Activated CD4-positive, alpha-beta T cell treated with anti-CD3 and anti-CD28 coated beads for 36 hours (primary cell): ENCODE measurements at regions not wholly inside any gene's neighbourhood (a gene's known extent, or its start where the extent isn't known, plus 50 kb on each side); places are given as distances from the start of the nearest gene placed in this dataset.
"Not testable (repeated sequence)": the region's sequence is repeated elsewhere in the genome, so short reads cannot be mapped to it uniquely, and the experiment has no call there.

Experiments used
- ATAC-seq: fragments of 200-7000 bp; cut with Tn5 transposase; one replicate; pipeline ENCODE4 v1.10.0; 2021; ENCODE audit warnings: mild to moderate bottlenecking, moderate library complexity
- CTCF ChIA-PET: fragments of 350-600 bp; sonication (Branson Sonifier 250); formaldehyde crosslinking; loops from one replicate; lab custom pipeline; 2021; ENCODE audit warnings: antibody characterized with exemption; lab: Charles Lee
- POLR2A ChIA-PET: fragments of 350-600 bp; sonication (Branson Sonifier 250); formaldehyde crosslinking; loops from one replicate; lab custom pipeline; 2021; ENCODE audit warnings: antibody characterized with exemption, inconsistent platforms; lab: Charles Lee
- DNase-seq: peaks from one replicate; pipeline ENCODE4 v3.0.0-alpha.2; 2020
- H3K27ac Mint-ChIP-seq: one replicate; pipeline ENCODE4 v1.8.0; 2021; ENCODE audit warnings: mixed read lengths
- H3K27me3 Mint-ChIP-seq: one replicate; pipeline ENCODE4 v1.8.0; 2021; ENCODE audit warnings: mixed read lengths
- H3K36me3 Mint-ChIP-seq: one replicate; pipeline ENCODE4 v1.8.0; 2021; ENCODE audit warnings: low read depth, mixed read lengths
- H3K4me1 Mint-ChIP-seq: one replicate; pipeline ENCODE4 v1.8.0; 2021; ENCODE audit warnings: mixed read lengths
- H3K4me3 Mint-ChIP-seq: one replicate; pipeline ENCODE4 v1.8.0; 2021; ENCODE audit warnings: mild to moderate bottlenecking, moderate library complexity, mixed read lengths
- H3K9me3 Mint-ChIP-seq: one replicate; pipeline ENCODE4 v1.8.0; 2021; ENCODE audit warnings: low read depth, mixed read lengths
- intact Hi-C, 2 experiments: fragments of 100-400 bp; cut with DNase I in 1 of 2; cut with micrococcal nuclease in 1 of 2; formaldehyde crosslinking; loops; one replicate each; pipeline versions ENCODE4 v1.14.2 to v1.15.1; 2022 to 2024; cut with DNase I, micrococcal nuclease

DNA sequence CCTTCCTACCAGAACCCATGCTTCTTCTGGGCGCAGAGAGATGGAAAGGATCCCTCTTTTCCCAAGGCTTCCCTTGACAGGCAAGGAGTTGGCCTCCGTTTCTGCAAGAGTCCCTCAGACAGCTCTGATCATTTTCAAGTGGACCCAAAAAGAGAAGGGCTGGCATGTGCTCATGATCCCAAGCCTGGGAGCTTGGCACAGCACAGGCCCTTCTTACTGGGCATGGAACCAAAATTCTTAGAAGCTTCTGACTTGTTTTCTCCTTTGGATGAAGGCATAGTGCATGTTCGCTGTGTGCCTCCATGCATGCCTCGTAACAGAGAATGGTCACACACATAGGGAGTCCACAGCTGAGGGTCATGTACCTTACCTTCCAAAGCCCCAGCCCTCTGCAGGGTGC is 449.6 kb downstream of the MIAT start:
- no peak for ATAC-seq
- DNase-seq, result no peak
- no peak overlapping the region for H3K4me3 Mint-ChIP-seq
- intact Hi-C loops, result no loop called here
- POLR2A ChIA-PET, result no interaction called here
- CTCF ChIA-PET, result interaction anchor here (0.5 to 0.6 kb wide), 2 partner anchors 187 to 190 kb away, joined by 4 read pairs; no protein-coding TSS in a partner anchor
- H3K4me1 Mint-ChIP-seq, result no peaks in the 10 kb centered on the region
- H3K27me3 Mint-ChIP-seq, result peaks cover 18% of the 10 kb centered on the region
- no peak overlapping the region for H3K27ac Mint-ChIP-seq
- no peaks in the 10 kb centered on the region for H3K36me3 Mint-ChIP-seq
- peaks cover 3% of the 10 kb centered on the region for H3K9me3 Mint-ChIP-seq

DNA sequence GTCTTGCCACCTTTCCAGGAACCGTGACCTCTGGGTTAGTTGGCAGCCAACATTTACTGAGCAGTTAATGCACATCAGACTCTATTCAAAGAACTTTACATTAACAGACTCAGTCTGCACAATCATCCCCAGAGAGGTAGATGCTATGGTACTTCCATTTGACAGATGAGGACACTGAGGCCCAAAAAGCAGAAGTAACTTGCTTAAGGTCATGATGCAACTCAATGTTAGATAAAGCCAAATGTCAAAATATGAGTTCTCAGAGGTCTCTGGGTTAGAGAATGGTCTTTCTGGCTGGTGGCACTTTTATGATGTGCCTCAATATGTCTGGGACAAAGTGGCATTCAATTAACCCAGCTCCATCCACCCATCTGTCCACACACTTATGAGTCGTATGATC is 450.0 kb downstream of the MIAT start:
- no peak for DNase-seq
- POLR2A ChIA-PET, result no interaction called here
- no peak overlapping the region for H3K4me3 Mint-ChIP-seq

DNA sequence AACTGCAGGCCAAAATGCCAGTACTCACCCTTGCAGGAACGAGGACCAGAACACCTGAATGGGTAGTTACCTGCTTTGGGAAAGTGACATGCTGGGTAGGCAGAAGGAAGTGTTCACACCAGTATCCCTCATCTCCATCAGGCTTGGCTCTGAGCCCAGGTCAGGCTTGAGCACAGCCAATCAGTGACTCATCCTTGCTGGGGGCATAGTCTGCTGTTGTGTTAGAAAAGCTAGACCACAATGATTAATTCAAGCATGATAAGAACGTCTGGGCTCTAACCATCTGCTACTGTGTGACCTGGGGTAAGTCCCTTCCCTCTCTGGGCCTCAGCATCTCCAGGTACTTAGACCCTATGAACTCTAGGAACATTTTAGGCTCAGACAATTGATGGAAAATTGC is 450.4 kb downstream of the MIAT start:
- no peaks in the 10 kb centered on the region for H3K4me1 Mint-ChIP-seq
- ChIA-PET CTCF (no interaction called here), POLR2A (no interaction called here)
- H3K27me3 Mint-ChIP-seq, result peaks cover 14% of the 10 kb centered on the region
- H3K36me3 Mint-ChIP-seq, result no peaks in the 10 kb centered on the region
- H3K27ac Mint-ChIP-seq, result no peak overlapping the region
- no peak overlapping the region for H3K4me3 Mint-ChIP-seq
- ATAC-seq (no peak), DNase-seq (no peak)
- H3K9me3 Mint-ChIP-seq, result peaks cover 3% of the 10 kb centered on the region
- intact Hi-C loops, result no loop called here

More for the DNA sequence above, 450.0 kb downstream of the MIAT start:
- Mint-ChIP-seq H3K27ac (no peak overlapping the region), H3K4me1 (no peaks in the 10 kb centered on the region), H3K36me3 (no peaks in the 10 kb centered on the region), H3K27me3 (peaks cover 19% of the 10 kb centered on the region), H3K9me3 (peaks cover 3% of the 10 kb centered on the region)
- ATAC-seq, result no peak
- CTCF ChIA-PET, result no interaction called here
- intact Hi-C loops, result no loop called here

DNA sequence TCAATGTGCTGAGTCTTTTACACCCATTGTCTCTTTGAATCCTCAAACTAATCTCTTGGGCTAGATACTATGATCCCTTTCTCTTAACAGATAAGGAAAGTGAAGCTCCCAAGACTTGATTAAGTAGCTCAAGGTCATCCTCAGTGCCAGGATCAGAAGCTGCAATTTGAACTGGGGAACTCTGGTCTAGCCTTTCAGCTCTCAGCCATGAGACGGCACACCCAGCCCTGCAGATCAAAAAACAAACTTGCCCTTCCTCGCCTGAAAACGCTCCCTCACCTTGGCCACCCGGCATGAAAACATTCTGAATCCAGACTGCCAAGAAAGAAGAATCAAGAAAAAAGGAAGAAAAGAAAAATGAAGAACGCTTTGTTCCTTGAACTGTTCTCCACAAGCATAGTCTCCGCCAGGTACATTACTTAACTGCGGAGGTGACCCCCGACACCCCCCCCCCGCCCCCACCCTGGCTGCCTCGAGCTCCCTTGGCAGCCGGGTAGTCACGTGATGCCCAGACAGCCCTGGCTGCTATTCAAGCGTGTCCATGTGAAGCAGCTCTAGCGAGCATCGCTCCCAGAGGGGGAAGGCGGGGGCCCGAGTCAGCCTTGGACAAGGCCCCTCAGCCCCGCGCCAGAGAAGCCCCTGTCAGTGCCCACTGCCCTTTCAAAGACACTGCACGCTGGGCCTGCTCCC is 451.2 kb downstream of the MIAT start:
- H3K9me3 Mint-ChIP-seq, result peaks cover 3% of the 10 kb centered on the region
- no peak overlapping the region for H3K27ac Mint-ChIP-seq
- DNase-seq, result no peak
- no peak for ATAC-seq
- intact Hi-C loops, result no loop called here
- CTCF ChIA-PET, result no interaction called here
- no peak overlapping the region for H3K4me3 Mint-ChIP-seq
- POLR2A ChIA-PET, result no interaction called here
- H3K36me3 Mint-ChIP-seq, result no peaks in the 10 kb centered on the region
- H3K27me3 Mint-ChIP-seq, result peaks cover 18% of the 10 kb centered on the region
- no peaks in the 10 kb centered on the region for H3K4me1 Mint-ChIP-seq

DNA sequence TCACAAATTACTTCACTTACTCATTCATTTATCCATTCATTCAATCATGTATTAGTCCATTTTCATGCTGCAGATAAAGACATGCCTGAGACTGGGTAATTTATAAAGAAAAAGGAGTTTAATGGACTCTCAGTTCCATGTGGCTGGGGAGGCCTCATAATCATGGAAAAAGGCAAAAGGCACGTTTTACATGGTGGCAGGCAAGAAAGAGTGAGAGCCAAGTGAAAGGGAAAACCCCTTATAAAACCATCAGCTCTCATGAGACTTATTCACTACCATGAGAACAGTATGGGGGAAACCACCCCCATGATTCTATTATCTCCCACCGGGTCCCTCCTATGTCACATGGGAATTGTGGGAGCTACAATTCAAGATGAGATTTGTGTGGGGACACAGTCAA is 452.0 kb downstream of the MIAT start:
- POLR2A ChIA-PET, H3K4me1 Mint-ChIP-seq, DNase-seq, ATAC-seq, H3K36me3 Mint-ChIP-seq, intact Hi-C loops, H3K9me3 Mint-ChIP-seq, H3K27ac Mint-ChIP-seq, CTCF ChIA-PET, H3K4me3 Mint-ChIP-seq: not testable (repeated sequence)
- H3K27me3 Mint-ChIP-seq, result peaks cover 19% of the 10 kb centered on the region

DNA sequence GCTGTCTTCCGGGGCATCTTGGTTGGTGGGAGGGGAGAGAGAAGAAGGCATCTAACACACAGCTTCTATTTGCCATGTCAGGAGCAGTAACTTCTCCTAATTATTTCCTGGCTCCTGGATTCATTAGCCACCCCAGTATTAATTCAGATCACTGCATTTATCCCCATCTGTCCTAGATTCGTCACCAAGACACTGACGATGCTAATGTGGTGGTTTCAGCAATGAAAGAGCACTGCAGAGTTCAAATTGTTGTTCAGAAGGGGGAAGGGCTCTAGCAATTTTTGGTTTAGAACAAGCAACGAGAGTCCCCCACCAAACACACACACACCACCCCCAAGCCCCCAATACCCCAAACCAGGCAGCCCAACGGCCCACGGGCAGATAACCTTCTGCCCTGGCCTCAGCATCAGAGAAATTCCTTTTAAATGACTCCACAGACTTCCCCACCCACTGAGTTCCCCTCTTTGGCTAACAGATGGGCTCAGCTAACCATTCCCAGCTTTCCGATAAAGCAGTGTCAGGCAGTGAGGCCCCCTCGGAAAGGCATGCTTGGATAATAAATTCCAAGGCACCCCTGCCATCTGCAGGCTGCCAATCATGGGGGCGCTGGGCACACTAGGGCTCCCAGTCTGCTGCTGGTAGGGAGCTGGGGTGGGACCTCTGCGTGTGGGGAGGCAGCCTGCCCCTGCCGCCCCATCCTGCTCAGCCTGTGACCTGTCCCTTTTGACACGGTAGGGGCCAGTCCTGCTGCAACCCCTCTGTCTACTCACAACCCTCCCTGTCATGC is 453.5 kb downstream of the MIAT start:
- H3K36me3 Mint-ChIP-seq, result no peaks in the 10 kb centered on the region
- CTCF ChIA-PET, result no interaction called here
- ATAC-seq (no peak), DNase-seq (no peak)
- POLR2A ChIA-PET, result no interaction called here
- H3K27ac Mint-ChIP-seq, result no peak overlapping the region
- H3K4me1 Mint-ChIP-seq, result no peaks in the 10 kb centered on the region
- peaks cover 3% of the 10 kb centered on the region for H3K9me3 Mint-ChIP-seq
- no peak overlapping the region for H3K4me3 Mint-ChIP-seq
- peaks cover 16% of the 10 kb centered on the region for H3K27me3 Mint-ChIP-seq
- intact Hi-C loops, result no loop called here

DNA sequence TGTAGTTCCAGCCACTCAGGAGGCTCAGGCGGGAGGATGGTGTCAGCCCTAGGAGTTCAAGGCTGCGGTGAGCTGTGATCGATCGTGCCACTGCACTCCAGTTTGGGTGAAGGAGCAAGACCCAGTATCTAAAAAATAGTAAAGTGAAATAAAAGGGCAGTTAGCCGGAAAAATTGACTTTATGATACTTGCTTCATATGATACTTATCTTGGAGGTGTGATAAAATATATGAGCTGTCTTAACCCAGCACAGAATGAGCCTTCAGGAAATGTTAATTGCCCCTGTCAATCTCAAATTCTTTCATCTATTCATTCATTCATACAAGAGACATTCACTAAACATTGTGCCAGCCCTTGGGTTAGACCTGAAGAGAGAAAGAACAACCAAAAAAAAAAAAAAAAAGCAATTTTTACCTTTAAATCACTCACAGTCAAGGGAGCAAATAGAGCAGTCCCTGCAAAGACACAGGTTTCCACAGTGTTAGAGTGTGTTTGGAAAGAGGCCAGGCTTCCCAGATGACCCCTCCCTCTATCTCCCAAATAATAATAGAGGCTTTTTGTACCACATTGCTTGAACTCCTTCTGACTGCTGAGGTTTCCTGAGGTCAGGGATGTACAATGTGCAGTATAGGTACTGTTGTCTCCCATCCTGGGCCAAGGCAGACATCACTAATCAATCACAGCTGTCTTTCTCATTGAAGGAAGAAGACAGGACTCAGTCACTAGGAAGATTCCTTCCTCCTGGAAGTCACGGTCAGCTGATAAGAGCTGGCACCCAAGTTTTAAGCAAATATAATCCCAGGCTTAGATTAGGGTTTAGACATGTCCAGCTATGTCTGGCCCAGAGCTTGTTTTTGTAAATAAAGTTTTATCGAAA is 454.6 kb downstream of the MIAT start:
- H3K9me3 Mint-ChIP-seq, result peaks cover 3% of the 10 kb centered on the region
- ChIA-PET CTCF (no interaction called here), POLR2A (no interaction called here)
- DNase-seq, result no peak
- intact Hi-C loops, result no loop called here
- no peaks in the 10 kb centered on the region for H3K36me3 Mint-ChIP-seq
- no peak overlapping the region for H3K4me3 Mint-ChIP-seq
- H3K4me1 Mint-ChIP-seq, result no peaks in the 10 kb centered on the region
- H3K27me3 Mint-ChIP-seq, result peaks cover 16% of the 10 kb centered on the region
- ATAC-seq, result no peak
- H3K27ac Mint-ChIP-seq, result no peak overlapping the region

DNA sequence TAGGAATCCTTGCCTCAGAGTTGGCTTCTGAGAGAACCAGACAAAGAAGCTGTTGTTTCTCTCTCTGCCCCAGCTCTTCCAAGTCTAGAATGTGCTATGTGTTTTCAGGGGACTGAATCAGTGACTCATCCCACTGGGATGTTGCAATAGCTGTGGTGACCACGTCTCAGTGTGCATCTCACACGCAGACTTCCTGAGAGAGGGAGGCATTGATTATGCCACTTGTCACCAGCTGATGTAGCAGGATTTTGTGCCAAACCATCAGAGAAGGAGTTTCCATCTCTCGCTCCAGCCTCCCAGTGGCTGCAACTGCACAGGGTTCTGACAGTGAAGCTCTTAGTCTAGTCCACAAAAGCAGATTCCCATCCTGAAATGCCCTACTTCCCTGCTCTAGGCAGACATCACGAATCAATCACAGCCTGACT is 455.8 kb downstream of the MIAT start:
- Mint-ChIP-seq H3K27me3 (peaks cover 16% of the 10 kb centered on the region), H3K4me1 (no peaks in the 10 kb centered on the region), H3K4me3 (no peak overlapping the region), H3K36me3 (no peaks in the 10 kb centered on the region), H3K9me3 (peaks cover 3% of the 10 kb centered on the region), H3K27ac (no peak overlapping the region)
- CTCF ChIA-PET, result interaction anchor here (0.5 kb wide), 1 partner anchor 48 kb away, joined by 3 read pairs; no protein-coding TSS in a partner anchor
- POLR2A ChIA-PET, result no interaction called here
- intact Hi-C loops, result no loop called here
- ATAC-seq, result no peak
- peak; percentile 17 for DNase-seq

DNA sequence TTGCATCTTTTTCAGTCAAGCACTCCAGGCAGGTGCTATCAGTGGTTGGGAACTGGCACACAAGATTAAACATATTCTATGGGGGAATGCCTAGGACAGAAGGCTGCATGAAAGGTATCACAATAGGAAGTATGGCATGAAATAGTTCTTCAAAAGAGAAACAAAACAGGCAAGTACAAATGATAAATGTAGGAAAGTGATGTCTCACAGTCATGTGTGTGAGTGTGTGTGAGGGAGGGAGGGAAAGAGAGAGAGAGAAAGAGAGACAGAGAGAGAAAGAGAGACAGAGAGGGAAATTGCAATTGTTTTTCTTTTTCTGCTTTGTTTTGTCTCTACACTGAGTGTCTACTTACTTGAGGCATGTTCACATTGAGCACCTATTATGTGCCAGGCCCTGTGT is 456.3 kb downstream of the MIAT start:
- Mint-ChIP-seq H3K4me3 (no peak overlapping the region), H3K4me1 (no peaks in the 10 kb centered on the region), H3K36me3 (no peaks in the 10 kb centered on the region), H3K27ac (no peak overlapping the region), H3K9me3 (peaks cover 3% of the 10 kb centered on the region), H3K27me3 (peaks cover 16% of the 10 kb centered on the region)
- intact Hi-C loops, result no loop called here
- POLR2A ChIA-PET, result no interaction called here
- no peak for ATAC-seq
- no peak for DNase-seq
- CTCF ChIA-PET, result no interaction called here

DNA sequence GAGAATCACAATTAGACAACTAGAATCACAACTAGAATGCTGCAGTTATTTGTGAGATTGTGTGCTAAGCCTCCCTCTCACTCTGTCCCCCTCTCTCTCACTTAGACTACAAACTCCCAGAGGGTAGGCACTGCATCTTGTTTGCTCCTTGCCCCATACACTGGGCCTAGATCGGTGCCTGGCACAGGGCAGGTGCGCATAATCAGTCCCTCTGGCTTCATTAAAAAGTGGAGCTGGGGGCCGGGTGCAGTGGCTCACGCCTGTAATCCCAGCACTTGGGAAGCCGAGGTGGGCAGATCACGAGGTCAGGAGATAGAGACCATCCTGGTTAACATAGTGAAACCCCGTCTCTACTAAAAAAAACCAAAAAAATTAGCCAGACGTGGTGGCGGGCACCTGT is 456.8 kb downstream of the MIAT start:
- POLR2A ChIA-PET, result no interaction called here
- DNase-seq (no peak), ATAC-seq (no peak)
- H3K4me1 Mint-ChIP-seq, result no peaks in the 10 kb centered on the region
- H3K4me3 Mint-ChIP-seq, result no peak overlapping the region
- peaks cover 2% of the 10 kb centered on the region for H3K9me3 Mint-ChIP-seq
- H3K27ac Mint-ChIP-seq, result no peak overlapping the region
- peaks cover 14% of the 10 kb centered on the region for H3K27me3 Mint-ChIP-seq
- intact Hi-C loops, result no loop called here
- CTCF ChIA-PET, result no interaction called here
- H3K36me3 Mint-ChIP-seq, result no peaks in the 10 kb centered on the region

DNA sequence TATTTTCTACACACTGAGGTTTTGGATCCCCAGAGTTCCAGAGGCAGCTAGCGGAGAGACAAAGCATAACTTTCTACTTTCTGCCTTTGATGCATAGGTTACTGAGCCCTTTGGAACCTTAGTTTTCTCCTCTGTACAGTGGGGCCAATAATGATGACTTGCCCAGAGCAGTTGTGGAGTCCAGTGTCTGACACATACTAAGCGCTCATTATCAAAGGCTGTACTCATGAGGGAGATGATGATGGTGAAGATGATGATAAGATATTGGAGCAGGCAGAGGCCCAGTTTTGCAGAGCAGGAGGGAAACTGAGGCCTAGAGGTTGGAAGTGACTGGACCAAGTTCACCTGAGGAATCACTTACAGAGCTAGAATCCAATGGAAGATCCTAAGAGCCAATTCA is 458.0 kb downstream of the MIAT start:
- Mint-ChIP-seq H3K9me3 (no peaks in the 10 kb centered on the region), H3K4me3 (no peak overlapping the region), H3K36me3 (no peaks in the 10 kb centered on the region), H3K4me1 (no peaks in the 10 kb centered on the region), H3K27ac (no peak overlapping the region), H3K27me3 (peaks cover 13% of the 10 kb centered on the region)
- ChIA-PET POLR2A (no interaction called here), CTCF (no interaction called here)
- ATAC-seq (no peak), DNase-seq (no peak)
- intact Hi-C loops, result no loop called here
